ENCODE measurements at regions not wholly inside any gene's neighbourhood (a gene's known extent, or its start where the extent isn't known, plus 50 kb on each side); places are given as distances from the start of the nearest gene placed in this dataset.

DNA sequence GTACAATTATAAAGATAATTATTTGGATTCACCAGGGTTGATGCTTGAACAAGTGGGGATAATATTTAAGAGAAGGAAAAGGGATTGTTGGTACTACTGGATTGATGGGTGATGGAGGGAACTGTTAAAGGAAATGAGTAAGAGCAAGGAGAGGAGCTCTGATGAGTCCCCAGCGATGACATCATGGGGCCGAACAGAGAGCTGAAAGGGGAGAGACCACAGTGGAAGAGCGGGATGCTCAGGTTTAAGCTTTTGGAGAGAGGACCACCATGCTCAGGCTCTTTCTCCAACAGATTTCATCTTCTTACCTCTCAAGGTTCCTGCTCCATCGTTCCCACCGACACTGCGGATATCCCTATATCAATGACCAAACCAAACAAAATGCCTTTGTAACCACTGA is 568.7 kb downstream of the ETS1 start:
- H3K27ac ChIP-seq (ENCODE audit: low read depth in 2 of 2, low read length in 1 of 2): no peak overlapping the region
- WGBS, 2 donors: 93 to 97% methylated on average over 6 of the region's 6 CpGs

DNA sequence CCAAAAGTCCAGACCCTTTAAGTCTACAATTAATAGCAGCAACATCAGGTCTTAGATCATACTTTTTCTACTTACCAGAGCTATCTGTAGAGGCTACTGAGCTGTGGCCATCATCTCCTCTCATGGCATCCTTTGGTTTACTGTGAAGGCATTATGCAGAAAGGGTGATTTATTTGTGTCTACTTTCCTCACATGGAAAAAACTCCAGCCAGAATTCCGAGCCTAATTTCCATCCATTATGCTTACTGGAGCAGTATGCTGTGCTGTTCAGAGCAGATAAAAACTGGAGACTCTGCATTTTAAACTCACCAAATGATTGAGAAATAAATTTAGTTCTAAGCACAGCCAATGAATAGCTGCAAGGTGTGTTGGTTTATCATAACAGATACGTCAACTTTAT is 581.8 kb downstream of the ETS1 start:
- Histone ChIP-seq H3K27ac (ENCODE audit: low read depth in 2 of 2, low read length in 1 of 2) (no peak overlapping the region), H3K4me1 (ENCODE audit: control insufficient read depth in 2 of 2, insufficient read depth in 2 of 2, low read length in 1 of 2) (no peaks in the 10 kb centered on the region), H3K27me3 (ENCODE audit: control insufficient read depth in 1 of 2, insufficient read depth in 2 of 2, low read length in 2 of 2) (no peaks in the 10 kb centered on the region), H3K4me3 (ENCODE audit: low read depth in 1 of 2, low read length in 2 of 2) (no peak overlapping the region), H3K36me3 (ENCODE audit: control insufficient read depth in 2 of 2, insufficient read depth in 2 of 2, low read length in 1 of 2) (no peaks in the 10 kb centered on the region), H3K9me3 (ENCODE audit: control insufficient read depth in 2 of 2, insufficient read depth in 1 of 2, low read depth in 1 of 2, low read length in 1 of 2) (peaks cover 0 to 4% of the 10 kb centered on the region in 2 donors)
- WGBS, 2 donors: 72 to 73% methylated on average over 2 of the region's 2 CpGs

More for the DNA sequence above, 568.7 kb downstream of the ETS1 start:
- Histone ChIP-seq H3K9me3 (ENCODE audit: control insufficient read depth in 2 of 2, insufficient read depth in 1 of 2, low read depth in 1 of 2, low read length in 1 of 2) (no peaks in the 10 kb centered on the region), H3K4me3 (ENCODE audit: low read depth in 1 of 2, low read length in 2 of 2) (no peak overlapping the region), H3K36me3 (ENCODE audit: control insufficient read depth in 2 of 2, insufficient read depth in 2 of 2, low read length in 1 of 2) (no peaks in the 10 kb centered on the region), H3K4me1 (ENCODE audit: control insufficient read depth in 2 of 2, insufficient read depth in 2 of 2, low read length in 1 of 2) (no peaks in the 10 kb centered on the region), H3K27me3 (ENCODE audit: control insufficient read depth in 1 of 2, insufficient read depth in 2 of 2, low read length in 2 of 2) (no peaks in the 10 kb centered on the region)

DNA sequence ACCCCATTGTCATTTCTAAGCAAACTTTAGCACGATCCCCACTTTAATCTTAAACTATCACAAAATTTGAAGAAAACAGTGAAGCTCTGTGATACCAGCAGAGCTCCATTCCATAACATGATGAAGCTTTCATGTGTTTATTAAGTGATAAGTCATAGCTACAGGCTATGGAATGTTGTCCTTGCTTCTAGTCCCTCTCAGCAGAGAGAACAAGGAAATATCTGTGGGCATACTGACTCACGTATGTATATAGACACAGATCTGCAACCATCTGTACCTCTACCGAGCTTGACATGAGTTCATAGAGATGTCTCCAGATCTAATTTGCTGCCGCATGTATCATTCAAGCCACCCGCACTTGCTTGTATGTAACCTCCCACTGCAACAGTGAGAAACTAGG is 588.9 kb downstream of the ETS1 start:
- H3K27me3 ChIP-seq (ENCODE audit: control insufficient read depth in 1 of 2, insufficient read depth in 2 of 2, low read length in 2 of 2): no peaks in the 10 kb centered on the region
- H3K9me3 ChIP-seq (ENCODE audit: control insufficient read depth in 2 of 2, insufficient read depth in 1 of 2, low read depth in 1 of 2, low read length in 1 of 2): peaks cover 0 to 3% of the 10 kb centered on the region in 2 donors
- H3K27ac ChIP-seq (ENCODE audit: low read depth in 2 of 2, low read length in 1 of 2): no peak overlapping the region
- WGBS, 2 donors: 85 to 90% methylated on average over 5 of the region's 5 CpGs
- H3K4me3 ChIP-seq (ENCODE audit: low read depth in 1 of 2, low read length in 2 of 2): no peak overlapping the region
- H3K36me3 ChIP-seq (ENCODE audit: control insufficient read depth in 2 of 2, insufficient read depth in 2 of 2, low read length in 1 of 2): no peaks in the 10 kb centered on the region
- no peaks in the 10 kb centered on the region for H3K4me1 ChIP-seq (ENCODE audit: control insufficient read depth in 2 of 2, insufficient read depth in 2 of 2, low read length in 1 of 2)

DNA sequence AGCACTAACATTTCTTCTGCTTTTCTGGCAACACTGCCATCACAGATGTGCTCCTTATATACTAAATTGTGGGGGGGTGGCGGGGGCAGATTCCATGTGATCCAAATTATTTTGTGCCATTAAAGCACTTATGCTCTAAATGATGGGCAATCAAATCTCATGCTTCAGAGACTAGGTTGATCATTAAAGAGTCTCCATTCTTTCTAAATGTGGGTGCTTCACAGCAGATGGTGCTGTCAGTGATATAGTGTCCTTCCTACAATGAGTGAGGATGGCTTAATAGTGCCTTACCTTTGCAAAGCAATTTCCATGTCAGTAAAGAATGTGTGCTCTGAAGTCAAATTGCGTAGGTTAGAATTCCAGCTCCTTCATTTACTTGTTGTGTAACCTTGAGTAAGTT is 589.8 kb downstream of the ETS1 start:
- Histone ChIP-seq H3K9me3 (ENCODE audit: control insufficient read depth in 2 of 2, insufficient read depth in 1 of 2, low read depth in 1 of 2, low read length in 1 of 2) (peaks cover 0 to 3% of the 10 kb centered on the region in 2 donors), H3K36me3 (ENCODE audit: control insufficient read depth in 2 of 2, insufficient read depth in 2 of 2, low read length in 1 of 2) (no peaks in the 10 kb centered on the region), H3K27ac (ENCODE audit: low read depth in 2 of 2, low read length in 1 of 2) (no peak overlapping the region), H3K27me3 (ENCODE audit: control insufficient read depth in 1 of 2, insufficient read depth in 2 of 2, low read length in 2 of 2) (no peaks in the 10 kb centered on the region), H3K4me1 (ENCODE audit: control insufficient read depth in 2 of 2, insufficient read depth in 2 of 2, low read length in 1 of 2) (no peaks in the 10 kb centered on the region), H3K4me3 (ENCODE audit: low read depth in 1 of 2, low read length in 2 of 2) (no peak overlapping the region)
- 89 to 93% methylated on average over 2 of the region's 2 CpGs for WGBS, 2 donors

DNA sequence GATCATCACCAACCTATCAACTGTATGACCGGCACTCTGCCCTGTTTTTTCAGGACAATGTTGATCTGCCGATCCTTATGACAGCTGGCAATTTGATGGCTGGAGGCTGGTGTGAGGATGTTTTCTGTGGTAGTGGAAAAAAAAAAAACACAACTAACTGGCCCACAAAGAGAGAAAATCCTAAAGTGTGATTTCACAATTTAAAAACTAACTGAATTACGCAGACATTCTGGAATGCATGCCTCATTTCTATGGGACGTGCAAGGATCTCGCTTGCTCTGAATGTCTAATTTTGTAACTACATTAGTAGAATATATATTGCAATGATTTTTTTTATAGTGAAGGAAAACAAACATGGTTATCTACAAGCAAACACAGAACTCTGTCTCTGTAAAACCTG is 590.5 kb downstream of the ETS1 start:
- Histone ChIP-seq H3K4me1 (ENCODE audit: control insufficient read depth in 2 of 2, insufficient read depth in 2 of 2, low read length in 1 of 2) (no peaks in the 10 kb centered on the region), H3K9me3 (ENCODE audit: control insufficient read depth in 2 of 2, insufficient read depth in 1 of 2, low read depth in 1 of 2, low read length in 1 of 2) (peaks cover 0 to 3% of the 10 kb centered on the region in 2 donors), H3K4me3 (ENCODE audit: low read depth in 1 of 2, low read length in 2 of 2) (no peak overlapping the region), H3K27ac (ENCODE audit: low read depth in 2 of 2, low read length in 1 of 2) (no peak overlapping the region), H3K36me3 (ENCODE audit: control insufficient read depth in 2 of 2, insufficient read depth in 2 of 2, low read length in 1 of 2) (no peaks in the 10 kb centered on the region), H3K27me3 (ENCODE audit: control insufficient read depth in 1 of 2, insufficient read depth in 2 of 2, low read length in 2 of 2) (no peaks in the 10 kb centered on the region)
- WGBS, 2 donors: 83 to 86% methylated on average over 5 of the region's 5 CpGs

DNA sequence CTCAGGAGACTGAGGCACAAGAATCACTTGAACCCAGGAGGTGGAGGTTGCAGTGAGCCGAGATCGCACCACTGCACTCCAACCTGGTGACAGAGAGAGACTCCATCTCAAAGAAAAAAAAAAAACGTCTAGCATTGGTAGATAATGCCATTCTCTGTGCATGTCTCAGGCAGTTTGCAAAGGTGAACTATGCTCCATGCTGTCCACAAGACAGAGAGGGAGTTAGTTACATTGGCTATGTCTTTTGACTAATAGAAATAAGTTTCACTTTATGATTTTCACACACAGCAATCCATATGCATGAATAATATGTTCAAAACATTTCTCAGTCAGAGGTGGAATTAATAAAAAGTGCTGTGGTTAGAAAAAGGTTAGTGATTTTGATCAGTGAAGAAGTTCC is 591.4 kb downstream of the ETS1 start:
- no peaks in the 10 kb centered on the region for H3K27me3 ChIP-seq (ENCODE audit: control insufficient read depth in 1 of 2, insufficient read depth in 2 of 2, low read length in 2 of 2)
- H3K36me3 ChIP-seq (ENCODE audit: control insufficient read depth in 2 of 2, insufficient read depth in 2 of 2, low read length in 1 of 2): no peaks in the 10 kb centered on the region
- no peaks in the 10 kb centered on the region for H3K4me1 ChIP-seq (ENCODE audit: control insufficient read depth in 2 of 2, insufficient read depth in 2 of 2, low read length in 1 of 2)
- no peak overlapping the region for H3K4me3 ChIP-seq (ENCODE audit: low read depth in 1 of 2, low read length in 2 of 2)
- peaks cover 0 to 3% of the 10 kb centered on the region in 2 donors for H3K9me3 ChIP-seq (ENCODE audit: control insufficient read depth in 2 of 2, insufficient read depth in 1 of 2, low read depth in 1 of 2, low read length in 1 of 2)
- no peak overlapping the region for H3K27ac ChIP-seq (ENCODE audit: low read depth in 2 of 2, low read length in 1 of 2)
- 72 to 78% methylated on average over 3 of the region's 3 CpGs for WGBS, 2 donors

DNA sequence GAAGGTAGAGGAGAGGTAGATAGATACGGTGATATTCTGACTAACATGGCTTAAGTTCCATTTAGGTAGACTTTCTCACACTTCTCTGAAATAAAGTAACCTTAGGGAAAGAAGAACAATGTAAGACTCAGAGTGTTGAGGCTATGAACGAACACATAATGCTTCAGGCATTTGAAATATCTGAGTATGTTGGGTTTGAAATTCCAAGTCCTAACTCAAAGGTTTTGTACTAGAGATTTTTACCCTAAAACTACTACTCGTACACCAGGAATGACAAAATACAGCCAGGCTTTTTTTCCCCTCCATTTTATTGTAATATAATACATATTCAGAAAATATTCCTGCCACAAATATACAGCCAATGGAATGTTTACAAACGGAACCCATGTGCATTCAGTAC is 592.6 kb downstream of the ETS1 start:
- H3K27me3 ChIP-seq (ENCODE audit: control insufficient read depth in 1 of 2, insufficient read depth in 2 of 2, low read length in 2 of 2): no peaks in the 10 kb centered on the region
- WGBS, 2 donors: 63 to 64% methylated on average over 4 of the region's 4 CpGs
- H3K4me3 ChIP-seq (ENCODE audit: low read depth in 1 of 2, low read length in 2 of 2): no peak overlapping the region
- H3K9me3 ChIP-seq (ENCODE audit: control insufficient read depth in 2 of 2, insufficient read depth in 1 of 2, low read depth in 1 of 2, low read length in 1 of 2): peaks cover 0 to 3% of the 10 kb centered on the region in 2 donors
- no peaks in the 10 kb centered on the region for H3K4me1 ChIP-seq (ENCODE audit: control insufficient read depth in 2 of 2, insufficient read depth in 2 of 2, low read length in 1 of 2)
- no peaks in the 10 kb centered on the region for H3K36me3 ChIP-seq (ENCODE audit: control insufficient read depth in 2 of 2, insufficient read depth in 2 of 2, low read length in 1 of 2)
- H3K27ac ChIP-seq (ENCODE audit: low read depth in 2 of 2, low read length in 1 of 2): no peak overlapping the region

DNA sequence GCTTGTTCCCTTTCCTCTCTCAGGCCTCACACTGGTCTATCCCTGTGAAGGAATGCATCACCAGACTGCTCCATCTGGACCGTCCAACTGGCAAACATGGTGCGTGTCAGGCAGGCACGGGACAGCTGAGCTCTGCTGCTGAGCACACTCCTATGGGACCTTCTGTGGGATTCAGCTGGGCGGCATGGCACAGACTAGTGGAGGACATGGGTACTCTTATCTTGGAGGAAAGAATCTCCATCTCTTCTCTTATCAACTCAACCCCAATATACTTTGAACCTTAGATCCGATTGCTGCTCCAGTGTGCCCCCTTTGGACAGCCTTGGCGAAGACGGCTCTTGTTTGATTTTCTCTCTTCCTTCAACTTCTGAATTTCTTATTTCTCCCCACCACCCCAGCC is 593.6 kb downstream of the ETS1 start:
- no peak overlapping the region for H3K4me3 ChIP-seq (ENCODE audit: low read depth in 1 of 2, low read length in 2 of 2)
- H3K27me3 ChIP-seq (ENCODE audit: control insufficient read depth in 1 of 2, insufficient read depth in 2 of 2, low read length in 2 of 2): no peaks in the 10 kb centered on the region
- 89 to 92% methylated on average over 7 of the region's 7 CpGs for WGBS, 2 donors
- no peaks in the 10 kb centered on the region for H3K4me1 ChIP-seq (ENCODE audit: control insufficient read depth in 2 of 2, insufficient read depth in 2 of 2, low read length in 1 of 2)
- no peaks in the 10 kb centered on the region for H3K36me3 ChIP-seq (ENCODE audit: control insufficient read depth in 2 of 2, insufficient read depth in 2 of 2, low read length in 1 of 2)
- H3K9me3 ChIP-seq (ENCODE audit: control insufficient read depth in 2 of 2, insufficient read depth in 1 of 2, low read depth in 1 of 2, low read length in 1 of 2): peaks cover 0 to 3% of the 10 kb centered on the region in 2 donors
- H3K27ac ChIP-seq (ENCODE audit: low read depth in 2 of 2, low read length in 1 of 2): no peak overlapping the region

DNA sequence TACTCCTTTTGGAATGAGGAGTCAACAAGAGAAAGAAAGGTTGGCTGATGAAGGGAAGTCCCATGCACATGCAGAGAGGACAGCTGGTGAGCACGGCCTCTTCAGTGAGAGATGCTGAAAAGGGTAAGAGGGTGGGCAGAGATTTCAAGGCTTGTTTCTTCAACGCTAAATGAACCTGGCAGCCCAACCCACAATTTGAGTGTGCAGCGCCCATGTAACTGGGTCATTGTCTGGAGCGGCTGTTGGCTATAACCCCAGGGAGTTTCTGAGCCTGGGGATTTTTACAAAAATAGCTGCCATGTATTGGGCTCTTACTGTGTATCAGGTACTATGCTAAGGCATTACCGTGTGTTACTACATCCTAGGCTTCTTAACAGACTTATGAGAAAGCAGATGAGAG is 594.1 kb downstream of the ETS1 start:
- Histone ChIP-seq H3K4me3 (ENCODE audit: low read depth in 1 of 2, low read length in 2 of 2) (no peak overlapping the region), H3K36me3 (ENCODE audit: control insufficient read depth in 2 of 2, insufficient read depth in 2 of 2, low read length in 1 of 2) (no peaks in the 10 kb centered on the region), H3K9me3 (ENCODE audit: control insufficient read depth in 2 of 2, insufficient read depth in 1 of 2, low read depth in 1 of 2, low read length in 1 of 2) (peaks cover 0 to 3% of the 10 kb centered on the region in 2 donors), H3K4me1 (ENCODE audit: control insufficient read depth in 2 of 2, insufficient read depth in 2 of 2, low read length in 1 of 2) (no peaks in the 10 kb centered on the region), H3K27ac (ENCODE audit: low read depth in 2 of 2, low read length in 1 of 2) (no peak overlapping the region), H3K27me3 (ENCODE audit: control insufficient read depth in 1 of 2, insufficient read depth in 2 of 2, low read length in 2 of 2) (no peaks in the 10 kb centered on the region)
- 79 to 88% methylated on average over 5 of the region's 5 CpGs for WGBS, 2 donors

DNA sequence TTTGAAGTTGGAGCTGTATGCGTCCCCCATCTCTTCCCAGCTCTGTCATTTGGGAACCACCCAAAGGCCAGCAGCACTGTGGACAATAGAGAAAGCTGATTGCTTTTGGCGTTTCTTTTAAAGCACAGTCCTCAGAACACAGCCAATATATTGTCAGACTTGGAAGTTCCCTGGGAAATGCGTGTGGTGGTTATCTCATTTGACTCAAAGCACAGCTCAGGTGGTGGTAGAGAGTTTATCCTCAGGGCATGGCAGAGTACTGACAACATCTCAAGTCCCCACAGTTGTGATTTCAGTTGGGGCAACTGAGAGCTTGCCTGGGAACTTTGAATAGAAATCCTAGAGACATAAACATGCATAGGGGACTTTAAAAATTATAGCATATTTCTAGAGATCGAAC is 601.3 kb downstream of the ETS1 start:
- 78% methylated on average over 4 of the region's 4 CpGs for WGBS, 2 donors
- Histone ChIP-seq H3K36me3 (ENCODE audit: control insufficient read depth in 2 of 2, insufficient read depth in 2 of 2, low read length in 1 of 2) (no peaks in the 10 kb centered on the region), H3K9me3 (ENCODE audit: control insufficient read depth in 2 of 2, insufficient read depth in 1 of 2, low read depth in 1 of 2, low read length in 1 of 2) (peaks cover 0 to 2% of the 10 kb centered on the region in 2 donors), H3K4me1 (ENCODE audit: control insufficient read depth in 2 of 2, insufficient read depth in 2 of 2, low read length in 1 of 2) (no peaks in the 10 kb centered on the region), H3K27me3 (ENCODE audit: control insufficient read depth in 1 of 2, insufficient read depth in 2 of 2, low read length in 2 of 2) (no peaks in the 10 kb centered on the region), H3K27ac (ENCODE audit: low read depth in 2 of 2, low read length in 1 of 2) (no peak overlapping the region), H3K4me3 (ENCODE audit: low read depth in 1 of 2, low read length in 2 of 2) (no peak overlapping the region)

All from esophagus (tissue), 2 donors.